NCI-H1417 (cell line): ENCODE measurements at regions not wholly inside any gene's neighbourhood (a gene's known extent, or its start where the extent isn't known, plus 50 kb on each side); places are given as distances from the start of the nearest gene placed in this dataset.

Source experiments
- DNase-seq, 3 experiments: peaks; one replicate each; lab custom pipeline; 2025; lab: John Stamatoyannopoulos, UW

GRCh38 chr3:96712792-96713191 is 101.6 kb upstream of the EPHA6 start:
- DNase-seq: no peak

GRCh38 chr3:96719921-96720320 is 94.5 kb upstream of the EPHA6 start:
- DNase-seq: no peak

- no peak for DNase-seq
Observed at GRCh38 chr3:96731031-96731430, 83.4 kb upstream of the EPHA6 start.

GRCh38 chr3:96734273-96735009 is 80.0 kb upstream of the EPHA6 start:
- no peak for DNase-seq

GRCh38 chr3:96748139-96748538 is 66.3 kb upstream of the EPHA6 start:
- no peak for DNase-seq

GRCh38 chr3:96750094-96750767 is 64.2 kb upstream of the EPHA6 start:
- DNase-seq: no peak

- no peak for DNase-seq
Observed at GRCh38 chr3:96753124-96753523, 61.3 kb upstream of the EPHA6 start.

- DNase-seq: no peak
Observed at GRCh38 chr3:96754128-96754527, 60.3 kb upstream of the EPHA6 start.

- DNase-seq: no peak
Observed at GRCh38 chr3:96755519-96755918, 58.9 kb upstream of the EPHA6 start.

- DNase-seq: no peak
Observed at GRCh38 chr3:96756516-96756915, 57.9 kb upstream of the EPHA6 start.

- DNase-seq: no peak
Observed at GRCh38 chr3:96760956-96761355, 53.4 kb upstream of the EPHA6 start.
